Smooth muscle cell (in vitro differentiated cells): ENCODE measurements at regions not wholly inside any gene's neighbourhood (a gene's known extent, or its start where the extent isn't known, plus 50 kb on each side); places are given as distances from the start of the nearest gene placed in this dataset.

Source experiments
- DNase-seq: peaks from one replicate; lab custom pipeline; 2025; ENCODE audit not compliant: unreplicated experiment; lab: John Stamatoyannopoulos, UW
- H2AFZ ChIP-seq: fragments of 200-600 bp; sonication (generic); 2 replicates; pipeline ENCODE4 v1.6.0; 2016; ENCODE audit warnings: antibody characterized with exemption, low read depth, mild to moderate bottlenecking
- H3F3A ChIP-seq: fragments of 200-600 bp; sonication (generic); 2 replicates; pipeline ENCODE4 v1.6.0; 2017; ENCODE audit warnings: antibody characterized with exemption, low read depth
- H3K27ac ChIP-seq: fragments of 200-600 bp; sonication (generic); 2 replicates; pipeline ENCODE4 v1.5.1; 2016; ENCODE audit warnings: low read depth, mild to moderate bottlenecking
- H3K27me3 ChIP-seq: fragments of 200-600 bp; sonication (generic); 2 replicates; pipeline ENCODE4 v1.6.1; 2016; ENCODE audit warnings: low read depth, mild to moderate bottlenecking
- H3K36me3 ChIP-seq: fragments of 200-600 bp; sonication (generic); 2 replicates; pipeline ENCODE4 v1.5.1; 2016; ENCODE audit warnings: low read depth
- H3K4me1 ChIP-seq: fragments of 200-600 bp; sonication (generic); 2 replicates; pipeline ENCODE4 v1.5.1; 2016; ENCODE audit warnings: low read depth
- H3K4me2 ChIP-seq: fragments of 200-600 bp; sonication (generic); 2 replicates; pipeline ENCODE4 v1.6.0; 2016; ENCODE audit warnings: mild to moderate bottlenecking
- H3K4me3 ChIP-seq: fragments of 200-600 bp; sonication (generic); 2 replicates; pipeline ENCODE4 v1.5.1; 2016; ENCODE audit warnings: mild to moderate bottlenecking
- H3K79me2 ChIP-seq: fragments of 200-600 bp; sonication (generic); 2 replicates; pipeline ENCODE4 v1.6.0; 2016; ENCODE audit warnings: low read depth, mild to moderate bottlenecking
- H3K9ac ChIP-seq: fragments of 200-600 bp; sonication (generic); 2 replicates; pipeline ENCODE4 v1.6.0; 2016; ENCODE audit warnings: low read depth
- H3K9me3 ChIP-seq: fragments of 200-600 bp; sonication (generic); replicated peaks from 2 replicates; pipeline ENCODE4 v1.5.1; 2016; ENCODE audit warnings: low read depth
- H4K20me1 ChIP-seq: fragments of 200-600 bp; sonication (generic); 2 replicates; pipeline ENCODE4 v1.6.0; 2016; ENCODE audit warnings: low read depth
- CTCF ChIP-seq: fragments of 200-600 bp; sonication (generic); IDR thresholded peaks from 2 replicates; pipeline ENCODE4 v1.5.1; 2017; ENCODE audit warnings: borderline replicate concordance, mild to moderate bottlenecking, antibody characterized with exemption; ENCODE audit not compliant: insufficient read depth, poor library complexity, severe bottlenecking
- WGBS: methylation state at CpG from one replicate; pipeline ENCODE4 v1.1.7; 2016; ENCODE audit warnings: low lambda C conversion rate; 5-methylcytosine and 5-hydroxymethylcytosine counted together

- Histone ChIP-seq H3K27ac (no peak overlapping the region), H3K4me2 (no peak overlapping the region), H3K36me3 (no peaks in the 10 kb centered on the region), H3K4me1 (no peaks in the 10 kb centered on the region), H3F3A (no peaks in the 10 kb centered on the region), H3K79me2 (no peaks in the 10 kb centered on the region), H3K9me3 (no peaks in the 10 kb centered on the region), H3K27me3 (no peaks in the 10 kb centered on the region), H4K20me1 (no peaks in the 10 kb centered on the region), H3K9ac (no peak overlapping the region), H2AFZ (no peak overlapping the region), H3K4me3 (no peak overlapping the region)
- DNase-seq, result no peak
- WGBS, result 85% methylated on average over 1 of the region's 1 CpG
- no peak for TF ChIP-seq CTCF
Measured at GRCh38 chr4:23298371-23298770, 591.5 kb downstream of the PPARGC1A start.

DNA sequence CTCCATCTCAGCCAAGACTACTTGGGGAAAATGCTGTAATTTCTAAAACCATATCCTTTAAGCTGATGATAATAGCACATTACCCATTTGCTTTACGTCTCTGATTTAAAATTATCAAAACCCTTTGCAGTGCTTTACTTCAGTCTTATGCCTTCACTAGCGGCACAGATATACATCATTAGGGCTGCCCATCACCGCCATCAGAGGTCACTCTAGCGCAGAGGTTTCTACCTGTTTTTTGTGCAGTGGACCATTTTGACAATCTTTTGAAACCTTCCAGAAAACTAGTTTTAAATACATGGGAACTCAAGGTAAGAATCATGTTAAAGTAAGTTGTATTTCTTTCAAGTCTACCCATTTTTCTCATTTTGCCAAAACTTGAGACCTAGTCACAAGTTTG is 592.5 kb downstream of the PPARGC1A start:
- H3K79me2 ChIP-seq, result no peaks in the 10 kb centered on the region
- 75% methylated on average over 4 of the region's 4 CpGs for WGBS
- no peaks in the 10 kb centered on the region for H3K4me1 ChIP-seq
- no peak for DNase-seq
- no peak for TF ChIP-seq CTCF
- no peaks in the 10 kb centered on the region for H3K9me3 ChIP-seq
- H2AFZ ChIP-seq, result no peak overlapping the region
- H3K27me3 ChIP-seq, result no peaks in the 10 kb centered on the region
- no peak overlapping the region for H3K4me3 ChIP-seq
- H4K20me1 ChIP-seq, result no peaks in the 10 kb centered on the region
- no peaks in the 10 kb centered on the region for H3K36me3 ChIP-seq
- no peak overlapping the region for H3K4me2 ChIP-seq
- no peak overlapping the region for H3K27ac ChIP-seq
- H3F3A ChIP-seq, result no peaks in the 10 kb centered on the region
- no peak overlapping the region for H3K9ac ChIP-seq

DNA sequence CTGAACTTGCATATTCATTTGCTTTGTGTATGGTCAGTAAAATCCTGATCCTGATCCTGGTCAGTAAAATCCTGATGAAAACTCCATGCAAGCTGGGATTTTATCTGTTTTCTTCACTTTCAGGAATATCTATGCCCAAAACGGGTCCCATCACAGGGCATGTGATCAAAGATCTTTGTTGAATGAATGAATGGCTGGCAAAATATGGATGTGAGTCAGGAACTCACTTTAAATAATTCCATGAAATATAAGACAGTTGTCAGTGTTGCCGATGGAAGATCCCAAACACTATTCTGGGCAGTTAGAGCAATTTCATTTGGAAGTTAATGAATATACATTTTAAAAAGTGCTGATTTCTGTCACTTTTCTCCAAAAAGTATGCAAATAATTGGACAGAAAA is 598.4 kb downstream of the GBA3 start:
- no peak for TF ChIP-seq CTCF
- no peaks in the 10 kb centered on the region for H3K4me1 ChIP-seq
- H3K9ac ChIP-seq, result no peak overlapping the region
- H4K20me1 ChIP-seq, result no peaks in the 10 kb centered on the region
- no peak overlapping the region for H2AFZ ChIP-seq
- no peak for DNase-seq
- H3K79me2 ChIP-seq, result no peaks in the 10 kb centered on the region
- WGBS, result 82% methylated on average over 2 of the region's 2 CpGs
- H3K9me3 ChIP-seq, result no peaks in the 10 kb centered on the region
- H3K36me3 ChIP-seq, result no peaks in the 10 kb centered on the region
- H3K27ac ChIP-seq, result no peak overlapping the region
- no peak overlapping the region for H3K4me2 ChIP-seq
- no peak overlapping the region for H3K4me3 ChIP-seq
- H3F3A ChIP-seq, result no peaks in the 10 kb centered on the region
- H3K27me3 ChIP-seq, result no peaks in the 10 kb centered on the region

DNA sequence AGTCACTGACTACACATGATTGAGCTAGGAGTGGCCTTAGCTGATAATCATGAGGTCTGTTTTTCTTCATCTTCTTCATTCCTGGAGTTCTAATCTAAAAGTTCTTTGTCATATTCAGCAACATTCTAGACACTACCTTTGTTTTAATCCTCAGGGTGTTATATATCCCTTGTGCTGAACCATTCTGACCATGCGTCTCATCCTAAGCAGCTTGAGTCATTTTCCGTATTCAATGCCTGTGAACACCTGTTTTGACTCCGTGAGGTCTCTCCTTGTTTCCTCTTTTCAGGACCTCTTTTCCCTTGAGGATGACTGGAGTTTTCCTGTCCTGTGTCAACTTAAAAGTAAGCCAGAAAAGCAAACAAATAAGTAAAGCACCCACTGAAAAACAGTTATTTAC is 597.9 kb downstream of the GBA3 start:
- no peaks in the 10 kb centered on the region for H3K79me2 ChIP-seq
- H3K27ac ChIP-seq, result no peak overlapping the region
- 67% methylated on average over 3 of the region's 3 CpGs for WGBS
- no peaks in the 10 kb centered on the region for H3K4me1 ChIP-seq
- no peaks in the 10 kb centered on the region for H3F3A ChIP-seq
- DNase-seq, result no peak
- no peaks in the 10 kb centered on the region for H4K20me1 ChIP-seq
- no peak for TF ChIP-seq CTCF
- H3K4me3 ChIP-seq, result no peak overlapping the region
- no peaks in the 10 kb centered on the region for H3K27me3 ChIP-seq
- no peaks in the 10 kb centered on the region for H3K36me3 ChIP-seq
- H3K4me2 ChIP-seq, result no peak overlapping the region
- no peak overlapping the region for H3K9ac ChIP-seq
- H3K9me3 ChIP-seq, result no peaks in the 10 kb centered on the region
- H2AFZ ChIP-seq, result no peak overlapping the region
